ENCODE measurements at regions not wholly inside any gene's neighbourhood (a gene's known extent, or its start where the extent isn't known, plus 50 kb on each side); places are given as distances from the start of the nearest gene placed in this dataset.

DNA sequence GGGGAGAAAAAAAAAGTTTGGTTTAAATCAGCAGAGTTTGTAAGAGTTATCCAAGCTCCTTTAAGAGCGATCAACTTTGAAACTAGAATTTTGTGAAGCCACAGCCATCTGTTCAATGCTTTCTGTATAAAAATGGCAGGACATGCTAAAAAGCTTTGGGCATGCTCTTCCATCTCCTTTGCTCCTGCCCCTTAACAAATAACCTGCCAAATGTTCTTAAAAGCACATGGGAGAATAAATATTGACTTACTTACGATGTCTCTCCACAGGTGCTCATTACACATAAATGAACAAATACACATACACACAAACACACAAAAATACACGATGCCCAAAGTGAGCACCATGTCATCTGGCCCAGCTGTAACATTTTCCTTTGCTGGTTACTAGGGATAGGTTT lies 211.8 kb upstream of the DPH6 start:
- Mint-ChIP-seq H3K36me3 (no peaks in the 10 kb centered on the region), H3K27me3 (peaks cover 25% of the 10 kb centered on the region), H3K4me1 (no peaks in the 10 kb centered on the region), H3K27ac (no peak overlapping the region), H3K4me3 (no peak overlapping the region), H3K9me3 (ENCODE audit: low read depth) (no peaks in the 10 kb centered on the region)
- CTCF ChIA-PET = no interaction called here
- DNase-seq = no peak
- ATAC-seq = no peak

- Mint-ChIP-seq H3K36me3 (no peaks in the 10 kb centered on the region), H3K4me3 (no peak overlapping the region), H3K27me3 (no peaks in the 10 kb centered on the region), H3K4me1 (no peaks in the 10 kb centered on the region), H3K9me3 (ENCODE audit: low read depth) (no peaks in the 10 kb centered on the region), H3K27ac (no peak overlapping the region)
- CTCF ChIA-PET = no interaction called here
- DNase-seq = no peak
- ATAC-seq = no peak
Observed at GRCh38 chr15:35764661-35765519, 218.9 kb upstream of the DPH6 start.

GRCh38 chr15:35768949-35769348 lies 223.0 kb upstream of the DPH6 start:
- H3K9me3 Mint-ChIP-seq (ENCODE audit: low read depth) = no peaks in the 10 kb centered on the region
- DNase-seq (no peak), ATAC-seq (no peak)
- H3K27ac Mint-ChIP-seq = no peak overlapping the region
- H3K27me3 Mint-ChIP-seq = no peaks in the 10 kb centered on the region
- H3K4me3 Mint-ChIP-seq = no peak overlapping the region
- H3K36me3 Mint-ChIP-seq = no peaks in the 10 kb centered on the region
- CTCF ChIA-PET = no interaction called here
- no peaks in the 10 kb centered on the region for H3K4me1 Mint-ChIP-seq

DNA sequence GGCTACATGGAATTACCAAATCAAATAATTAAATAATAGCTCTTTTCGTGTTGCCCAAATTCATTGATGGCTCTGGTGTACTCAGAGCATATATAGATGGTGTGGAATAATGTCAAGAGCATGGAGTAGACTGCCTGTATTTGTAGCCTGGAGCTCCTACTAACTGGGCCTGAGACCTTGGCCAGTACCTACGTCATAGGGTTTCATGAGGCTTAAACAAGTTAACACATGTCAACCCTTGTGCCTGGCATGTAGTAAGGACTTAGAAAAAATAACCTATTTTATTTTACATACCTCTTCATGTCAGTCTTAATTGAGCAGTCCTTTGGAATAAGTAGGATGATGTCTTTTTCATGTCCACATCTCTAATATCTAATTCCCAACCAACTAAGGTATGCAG lies 223.7 kb upstream of the DPH6 start:
- Mint-ChIP-seq H3K27ac (no peak overlapping the region), H3K4me3 (no peak overlapping the region), H3K4me1 (no peaks in the 10 kb centered on the region), H3K27me3 (no peaks in the 10 kb centered on the region), H3K36me3 (no peaks in the 10 kb centered on the region), H3K9me3 (ENCODE audit: low read depth) (no peaks in the 10 kb centered on the region)
- DNase-seq = no peak
- ATAC-seq = no peak
- CTCF ChIA-PET = no interaction called here

- CTCF ChIA-PET = no interaction called here
- H3K36me3 Mint-ChIP-seq = no peaks in the 10 kb centered on the region
- H3K4me1 Mint-ChIP-seq = no peaks in the 10 kb centered on the region
- H3K9me3 Mint-ChIP-seq (ENCODE audit: low read depth) = no peaks in the 10 kb centered on the region
- no peak overlapping the region for H3K4me3 Mint-ChIP-seq
- DNase-seq (no peak), ATAC-seq (no peak)
- no peak overlapping the region for H3K27ac Mint-ChIP-seq
- H3K27me3 Mint-ChIP-seq = no peaks in the 10 kb centered on the region
Observed at GRCh38 chr15:35771746-35772442, 225.9 kb upstream of the DPH6 start.

DNA sequence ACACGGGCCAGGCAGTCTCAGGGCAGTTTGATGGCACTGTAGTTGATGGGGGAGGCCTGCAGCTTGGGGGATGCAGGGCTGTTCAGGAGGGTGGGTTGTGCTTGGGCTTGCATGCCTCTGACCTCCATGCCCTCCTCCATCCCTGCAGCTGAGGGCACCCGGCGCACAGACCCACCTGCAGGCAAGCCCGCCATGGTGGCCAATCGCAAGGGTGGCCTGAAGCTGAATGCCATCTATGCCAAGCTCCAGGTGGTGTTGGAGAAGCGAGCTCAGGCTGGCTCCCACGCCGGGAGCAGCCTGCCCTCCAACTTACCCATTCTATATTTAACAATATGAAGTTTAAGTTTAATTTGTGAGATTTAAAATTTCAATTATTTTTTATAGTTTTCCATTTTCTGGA lies 228.7 kb upstream of the DPH6 start:
- Mint-ChIP-seq H3K27ac (no peak overlapping the region), H3K4me1 (no peaks in the 10 kb centered on the region), H3K36me3 (no peaks in the 10 kb centered on the region), H3K27me3 (no peaks in the 10 kb centered on the region), H3K9me3 (ENCODE audit: low read depth) (no peaks in the 10 kb centered on the region), H3K4me3 (no peak overlapping the region)
- ATAC-seq (no peak), DNase-seq (no peak)
- CTCF ChIA-PET = no interaction called here

DNA sequence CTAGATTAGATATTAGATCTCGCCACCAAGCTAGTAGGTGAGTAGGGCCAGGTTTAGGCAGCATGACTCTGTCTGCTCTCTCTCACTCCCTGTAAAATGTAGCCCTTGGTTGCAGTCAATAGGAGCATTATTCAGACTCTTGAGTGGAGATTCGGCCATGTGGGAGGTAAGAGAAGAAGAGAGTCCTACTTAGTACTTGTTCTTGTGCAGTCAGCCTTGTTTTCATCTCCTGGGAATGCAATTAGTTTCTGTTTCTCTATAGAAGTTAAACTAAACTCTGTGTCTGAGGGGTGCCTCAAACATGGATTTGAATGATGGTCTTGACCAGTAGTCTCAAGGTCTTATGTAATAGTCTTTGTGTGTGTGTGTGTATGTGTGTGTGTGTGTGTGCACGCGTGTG lies 229.5 kb upstream of the DPH6 start:
- DNase-seq = no peak
- Mint-ChIP-seq H3K9me3 (ENCODE audit: low read depth) (no peaks in the 10 kb centered on the region), H3K4me3 (no peak overlapping the region), H3K36me3 (no peaks in the 10 kb centered on the region), H3K27me3 (no peaks in the 10 kb centered on the region), H3K27ac (no peak overlapping the region), H3K4me1 (no peaks in the 10 kb centered on the region)
- no peak for ATAC-seq
- CTCF ChIA-PET = no interaction called here

DNA sequence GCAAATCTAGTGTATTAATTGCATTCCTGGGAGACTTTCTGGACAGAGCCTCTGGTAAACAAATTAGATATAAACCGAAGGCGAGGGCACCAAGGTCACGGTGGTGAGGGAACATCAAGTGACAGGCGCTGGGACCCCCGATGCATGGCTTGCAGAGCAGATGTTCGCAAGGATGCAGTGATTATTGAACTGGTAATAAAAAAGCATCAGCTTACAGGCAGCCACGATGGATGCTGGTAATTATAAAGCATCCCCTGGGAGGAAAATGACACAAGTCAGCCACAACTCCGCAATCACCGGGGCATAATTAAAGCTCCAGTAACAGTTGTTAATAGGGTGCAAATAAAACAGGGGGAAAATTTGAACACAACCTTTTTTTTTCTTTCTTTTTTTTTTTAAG lies 231.1 kb upstream of the DPH6 start:
- CTCF ChIA-PET = interaction anchor here (1.6 kb wide), 1 partner anchor 26 kb away, joined by 6 read pairs; no protein-coding TSS in a partner anchor
- no peak for ATAC-seq
- no peaks in the 10 kb centered on the region for H3K27me3 Mint-ChIP-seq
- H3K27ac Mint-ChIP-seq = no peak overlapping the region
- H3K36me3 Mint-ChIP-seq = no peaks in the 10 kb centered on the region
- no peaks in the 10 kb centered on the region for H3K4me1 Mint-ChIP-seq
- no peak overlapping the region for H3K4me3 Mint-ChIP-seq
- no peaks in the 10 kb centered on the region for H3K9me3 Mint-ChIP-seq (ENCODE audit: low read depth)
- DNase-seq = no peak

- CTCF ChIA-PET = no interaction called here
- Mint-ChIP-seq H3K4me1 (no peaks in the 10 kb centered on the region), H3K27me3 (no peaks in the 10 kb centered on the region), H3K27ac (no peak overlapping the region), H3K36me3 (no peaks in the 10 kb centered on the region), H3K4me3 (no peak overlapping the region), H3K9me3 (ENCODE audit: low read depth) (no peaks in the 10 kb centered on the region)
- ATAC-seq = no peak
- DNase-seq = no peak
Observed at GRCh38 chr15:35783203-35783602, 237.2 kb upstream of the DPH6 start.

- no peaks in the 10 kb centered on the region for H3K27me3 Mint-ChIP-seq
- ATAC-seq (no peak), DNase-seq (no peak)
- H3K4me3 Mint-ChIP-seq = no peak overlapping the region
- H3K4me1 Mint-ChIP-seq = no peaks in the 10 kb centered on the region
- no peaks in the 10 kb centered on the region for H3K36me3 Mint-ChIP-seq
- CTCF ChIA-PET = no interaction called here
- H3K9me3 Mint-ChIP-seq (ENCODE audit: low read depth) = no peaks in the 10 kb centered on the region
- H3K27ac Mint-ChIP-seq = no peak overlapping the region
Observed at GRCh38 chr15:35784745-35785144, 238.8 kb upstream of the DPH6 start.

GRCh38 chr15:35810007-35810406 lies 264.0 kb upstream of the DPH6 start:
- CTCF ChIA-PET = no interaction called here
- Mint-ChIP-seq H3K4me1 (no peaks in the 10 kb centered on the region), H3K36me3 (no peaks in the 10 kb centered on the region), H3K9me3 (ENCODE audit: low read depth) (no peaks in the 10 kb centered on the region), H3K27me3 (no peaks in the 10 kb centered on the region), H3K4me3 (no peak overlapping the region), H3K27ac (no peak overlapping the region)
- DNase-seq (no peak), ATAC-seq (no peak)

GRCh38 chr15:35813573-35813972 lies 267.6 kb upstream of the DPH6 start:
- no peaks in the 10 kb centered on the region for H3K9me3 Mint-ChIP-seq (ENCODE audit: low read depth)
- no peak overlapping the region for H3K4me3 Mint-ChIP-seq
- no peaks in the 10 kb centered on the region for H3K36me3 Mint-ChIP-seq
- H3K27me3 Mint-ChIP-seq = no peaks in the 10 kb centered on the region
- no peak for DNase-seq
- no peaks in the 10 kb centered on the region for H3K4me1 Mint-ChIP-seq
- CTCF ChIA-PET = no interaction called here
- H3K27ac Mint-ChIP-seq = no peak overlapping the region
- no peak for ATAC-seq

DNA sequence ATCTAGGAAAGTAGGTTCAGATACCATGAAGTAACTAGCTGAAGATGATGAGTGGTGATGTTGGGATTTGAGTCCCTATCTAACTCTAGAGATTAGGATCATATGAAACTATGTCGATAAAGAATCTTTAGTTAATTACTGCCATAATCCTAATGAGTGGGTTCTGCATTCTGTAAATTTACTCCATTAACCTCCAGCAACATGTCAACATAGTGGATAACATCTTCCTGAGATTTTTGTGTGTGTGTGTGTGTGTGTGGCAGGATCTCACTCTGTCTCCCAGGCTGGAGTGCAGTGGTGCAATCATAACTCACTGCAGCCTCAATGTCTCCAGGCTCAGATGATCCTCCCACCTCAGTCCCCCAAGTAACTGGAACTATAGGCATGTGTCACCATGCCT lies 272.9 kb upstream of the DPH6 start:
- no peak overlapping the region for H3K4me3 Mint-ChIP-seq

GRCh38 chr15:35822153-35822552 lies 276.2 kb upstream of the DPH6 start:
- DNase-seq (no peak), ATAC-seq (no peak)
- Mint-ChIP-seq H3K9me3 (ENCODE audit: low read depth) (no peaks in the 10 kb centered on the region), H3K4me1 (no peaks in the 10 kb centered on the region), H3K27ac (no peak overlapping the region), H3K4me3 (no peak overlapping the region), H3K36me3 (no peaks in the 10 kb centered on the region), H3K27me3 (no peaks in the 10 kb centered on the region)
- CTCF ChIA-PET = no interaction called here

More for the DNA sequence above, 272.9 kb upstream of the DPH6 start:
- CTCF ChIA-PET = no interaction called here
- ATAC-seq (no peak), DNase-seq (no peak)
- Mint-ChIP-seq H3K36me3 (no peaks in the 10 kb centered on the region), H3K27ac (no peak overlapping the region), H3K4me1 (no peaks in the 10 kb centered on the region), H3K27me3 (no peaks in the 10 kb centered on the region), H3K9me3 (ENCODE audit: low read depth) (no peaks in the 10 kb centered on the region)

All from activated CD8-positive, alpha-beta memory T cell treated with anti-CD3 and anti-CD28 coated beads, Interleukin-2, amount 10 ng/mL, durations not matched to agents 7 days and 5 days (primary cell).